K562 (cell line): ENCODE measurements at regions not wholly inside any gene's neighbourhood (a gene's known extent, or its start where the extent isn't known, plus 50 kb on each side); places are given as distances from the start of the nearest gene placed in this dataset.

Source experiments
- ATAC-seq: fragments of 200-7000 bp; cut with Tn5 transposase; 3 replicates; pipeline ENCODE4 v1.9.1; 2020; ENCODE audit warnings: moderate library complexity
- BruUV-seq: library from RNA; stranded (reverse); fragments of 400-500 nt; replicated peaks from 2 replicates; lab custom pipeline; 2021; lab: Mats Ljungman, UMichigan
- CTCF ChIA-PET: fragments of 300-600 bp; formaldehyde crosslinking; extraction: SDS; loops from one replicate; lab custom pipeline; 2021; ENCODE audit warnings: low intra/inter-chr PET ratio; lab: Yijun Ruan, JAX
- POLR2A ChIA-PET: fragments of 300-600, 350-650 bp; sonication (Branson Sonifier 250); formaldehyde crosslinking; extraction: SDS; loops from one replicate; lab custom pipeline; 2021; ENCODE audit warnings: antibody characterized with exemption, inconsistent platforms; lab: Yijun Ruan, JAX
- DNase-seq, 4 experiments: peaks; one replicate each; pipeline versions ENCODE4 v3.0.0 to v3.0.0-alpha.2; 2011 to 2018; ENCODE audit warnings: low spot score in 3 of 4, mixed read lengths in 3 of 4; ENCODE audit errors: extremely low read depth in 1 of 4
- FAIRE-seq: peaks from 2 replicates; lab custom pipeline; 2011; peaks lifted over from hg19 to GRCh38; lab: Jason Lieb, UNC
- H2AFZ ChIP-seq: 2 replicates; pipeline ENCODE4 v1.6.0; 2011; ENCODE audit warnings: low read depth, low read length, control low read depth, inconsistent platforms
- H3K27ac ChIP-seq: fragments of 200-600 bp; 3 replicates; pipeline ENCODE4 v1.8.0; 2011; ENCODE audit warnings: low read depth, mild to moderate bottlenecking, control low read depth, inconsistent platforms, low read length, moderate library complexity, mixed read lengths; ENCODE audit errors: extremely low read depth
- H3K27me3 ChIP-seq, 2 experiments: fragments of 300-600 bp in 1 of 2; 2 replicates in 1 of 2; 3 replicates in 1 of 2; pipeline versions ENCODE4 v1.6.0 to v1.8.0; 2011; ENCODE audit warnings: inconsistent platforms in 2 of 2, low read length in 2 of 2, mild to moderate bottlenecking in 1 of 2, mixed read lengths in 1 of 2, moderate library complexity in 1 of 2; ENCODE audit not compliant: control insufficient read depth in 2 of 2, insufficient read depth in 2 of 2
- H3K36me3 ChIP-seq: fragments of 300-600 bp; 3 replicates; pipeline ENCODE4 v1.8.0; 2011; ENCODE audit warnings: mild to moderate bottlenecking, low read length, inconsistent platforms; ENCODE audit not compliant: control insufficient read depth, insufficient read depth
- H3K4me1 ChIP-seq, 2 experiments: fragments of 200-600 bp in 1 of 2; replicated peaks in 1 of 2; 2 replicates in 1 of 2; 3 replicates in 1 of 2; pipeline versions ENCODE4 v1.5.1 to v1.8.0; 2011; ENCODE audit warnings: inconsistent platforms in 2 of 2, low read length in 2 of 2, mild to moderate bottlenecking in 1 of 2, mixed read lengths in 1 of 2, moderate library complexity in 1 of 2; ENCODE audit not compliant: control insufficient read depth in 2 of 2, insufficient read depth in 2 of 2
- H3K4me2 ChIP-seq: 2 replicates; pipeline ENCODE4 v1.6.1; 2011; ENCODE audit warnings: low read length, control low read depth, inconsistent platforms, mixed read lengths; ENCODE audit not compliant: insufficient read depth
- H3K4me3 ChIP-seq: fragments of 200-600 bp; sonication (generic), shearing (Covaris generic); 2 replicates; pipeline ENCODE4 v1.5.1; 2016; ENCODE audit warnings: control low read depth, inconsistent platforms
- H3K79me2 ChIP-seq: fragments of 200-600 bp; 3 replicates; pipeline ENCODE4 v1.8.0; 2011; ENCODE audit warnings: low read length, inconsistent platforms; ENCODE audit not compliant: control insufficient read depth, insufficient read depth
- H3K9ac ChIP-seq, 2 experiments: 2 replicates each; pipeline versions ENCODE4 v1.6.0 to v1.6.1; 2011; ENCODE audit warnings: low read depth in 2 of 2, low read length in 2 of 2, control low read depth in 1 of 2, inconsistent platforms in 1 of 2, mild to moderate bottlenecking in 1 of 2, mixed read lengths in 1 of 2; ENCODE audit not compliant: insufficient read depth in 1 of 2
- H3K9me1 ChIP-seq: one replicate; pipeline ENCODE4 v1.6.0; 2011; ENCODE audit warnings: inconsistent platforms, mild to moderate bottlenecking, low read length, moderate library complexity; ENCODE audit not compliant: control insufficient read depth, insufficient read depth
- H3K9me3 ChIP-seq: replicated peaks from 2 replicates; pipeline ENCODE4 v1.5.1; 2011; ENCODE audit warnings: low read depth, low read length, inconsistent platforms; ENCODE audit not compliant: control insufficient read depth, insufficient read depth
- H4K20me1 ChIP-seq: replicated peaks from 2 replicates; pipeline ENCODE4 v1.6.1; 2011; ENCODE audit warnings: low read length, inconsistent platforms, mixed read lengths; ENCODE audit not compliant: control insufficient read depth, insufficient read depth
- BRD9 ChIP-seq: fragments of 450-650 bp; IDR thresholded peaks from 2 replicates; pipeline ENCODE4 v1.6.1; 2018; ENCODE audit warnings: low read depth; ENCODE audit not compliant: partially characterized antibody
- CTCF ChIP-seq, 3 experiments: IDR thresholded peaks in 2 of 3; conservative IDR thresholded peaks in 1 of 3; 2 replicates each; pipeline ENCODE4 v1.5.1; 2011 to 2012; ENCODE audit warnings: low read length in 3 of 3, mild to moderate bottlenecking in 3 of 3, control low read depth in 2 of 3, improper control_type of control experiment in 1 of 3, inconsistent platforms in 1 of 3, low read depth in 1 of 3, mixed read lengths in 1 of 3, moderate library complexity in 1 of 3; ENCODE audit not compliant: insufficient read depth in 2 of 3
- E2F1 ChIP-seq: sonication (generic); formaldehyde crosslinking; IDR thresholded peaks from 2 replicates; pipeline ENCODE4 v1.8.1; 2023; ENCODE audit warnings: mild to moderate bottlenecking, missing genetic modification reagents, moderate library complexity
- SMARCA5 ChIP-seq: fragments of 450-650 bp; IDR thresholded peaks from 2 replicates; pipeline ENCODE4 v1.6.1; 2016
- WGBS: fragments of 100-300 bp; shearing (Covaris generic); methylation state at CpG from one replicate; pipeline ENCODE4 v1.1.6; 2016; ENCODE audit warnings: low coverage, mixed read lengths; ENCODE audit not compliant: insufficient coverage; ENCODE audit errors: missing lambda C conversion rate; 5-methylcytosine and 5-hydroxymethylcytosine counted together
- in situ Hi-C: fragments of 300-500 bp; cut with MboI; formaldehyde crosslinking; loops from 4 replicates; pipeline ENCODE4 v1.15.0; 2018; ENCODE audit warnings: inconsistent platforms, mixed read lengths
- intact Hi-C: fragments of 100-400 bp; cut with micrococcal nuclease; formaldehyde crosslinking; loops from 2 replicates; pipeline ENCODE4 v1.14.2; 2022

GRCh38 chr3:182621435-182622240, 171.7 kb upstream of the ATP11B start:
- Histone ChIP-seq H3K4me1 (no peaks in the 10 kb centered on the region), H4K20me1 (no peaks in the 10 kb centered on the region), H3K27me3 (peaks cover 0 to 4% of the 10 kb centered on the region in 2 experiments; a peak in 1 of 5 replicates), H3K36me3 (no peaks in the 10 kb centered on the region), H3K4me2 (no peak overlapping the region), H3K4me3 (no peak overlapping the region), H2AFZ (no peak overlapping the region), H3K27ac (no peak overlapping the region), H3K79me2 (no peaks in the 10 kb centered on the region), H3K9ac (no peak overlapping the region), H3K9me1 (no peaks in the 10 kb centered on the region), H3K9me3 (no peaks in the 10 kb centered on the region)
- no peak for FAIRE-seq
- no TSS peak for BruUV-seq
- TF ChIP-seq BRD9 (no peak), E2F1 (CRISPR knock-in tag) (no peak), CTCF (IDR thresholded peaks at IDR 0.05 in 2 of 3, conservative IDR thresholded peaks at IDR 0.05 in 1 of 3; ENCODE audit: insufficient read depth in 2 of 3, low read depth in 1 of 3, low read length in 3 of 3) (peak; percentile 26 to 34 (median 30); a peak in 3 of 6 replicates), SMARCA5 (no peak)
- CTCF ChIA-PET = no interaction called here
- 2% methylated on average over 4 of the region's 4 CpGs for WGBS
- POLR2A ChIA-PET = interaction anchor here (0.6 kb wide), 1 partner anchor 904 kb away, joined by 3 read pairs; no protein-coding TSS in a partner anchor
- intact Hi-C loops (no loop called here), in situ Hi-C loops (no loop called here)
- no peak for DNase-seq
- no peak for ATAC-seq
